ENCODE measurements at regions not wholly inside any gene's neighbourhood (a gene's known extent, or its start where the extent isn't known, plus 50 kb on each side); places are given as distances from the start of the nearest gene placed in this dataset.
A peak's percentile ranks its signal among the peaks of the same experiment; 100 is the strongest.
"Not testable (repeated sequence)": the region's sequence is repeated elsewhere in the genome, so short reads cannot be mapped to it uniquely, and the experiment has no call there.

- no peaks in the 10 kb centered on the region for H3K27me3 ChIP-seq (ENCODE audit: control insufficient read depth in 2 of 2, insufficient read depth in 1 of 2, low read length in 1 of 2)
- H3K4me1 ChIP-seq (ENCODE audit: control insufficient read depth in 2 of 2, insufficient read depth in 2 of 2, low read length in 2 of 2) = peaks cover 32 to 51% of the 10 kb centered on the region in 2 donors
- peak in 3 of 9 donors; percentile 35 to 74 (median 42) for DNase-seq (ENCODE audit: low read depth in 6 of 9, low spot score in 9 of 9)
- no peaks in the 10 kb centered on the region for H3K9me3 ChIP-seq (ENCODE audit: control insufficient read depth in 2 of 2, insufficient read depth in 1 of 2, low read length in 1 of 2)
- peak overlapping the region; percentile 5 to 19 for H3K4me3 ChIP-seq (ENCODE audit: low read length in 2 of 2)
- H3K27ac ChIP-seq (ENCODE audit: low read depth in 1 of 2, low read length in 1 of 2) = peak overlapping the region; percentile 64 to 80
- WGBS = 48% methylated on average over 8 of the region's 8 CpGs
- no peaks in the 10 kb centered on the region for H3K36me3 ChIP-seq (ENCODE audit: control insufficient read depth in 2 of 2, insufficient read depth in 2 of 2, low read length in 1 of 2)
These were observed 123.0 kb upstream of the SLC39A10 start for GRCh38 chr2:195533771-195534642.

DNA sequence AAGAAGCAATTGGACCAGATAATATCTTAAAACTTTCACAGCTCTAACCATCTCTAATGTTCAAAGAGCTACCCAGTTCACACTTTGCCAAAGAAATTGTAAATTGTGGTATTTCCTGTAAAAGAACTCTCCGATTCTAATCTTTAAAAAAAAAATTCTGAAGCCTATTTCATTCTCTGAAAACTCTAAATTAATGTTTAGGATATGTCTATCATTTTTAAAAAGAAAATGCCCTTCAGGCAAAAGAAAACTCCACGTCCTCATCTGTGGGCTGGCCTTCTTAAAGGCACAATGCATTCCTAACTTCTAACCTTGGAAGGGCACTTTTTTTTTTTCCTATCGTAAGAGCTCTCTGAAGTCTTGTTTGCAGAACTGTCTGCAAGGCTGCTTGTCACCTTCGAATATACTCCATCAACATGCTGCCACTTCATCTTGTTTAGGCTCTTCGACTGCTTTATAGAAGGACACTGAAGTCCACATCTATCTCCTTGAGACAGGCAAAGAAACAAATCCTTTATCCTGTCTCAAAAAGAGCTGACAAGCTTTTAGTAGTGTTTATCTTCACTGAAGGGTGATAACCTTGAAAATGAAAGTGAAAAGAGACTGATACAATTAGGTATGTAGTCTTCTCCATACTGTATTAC lies 124.3 kb upstream of the SLC39A10 start:
- Histone ChIP-seq H3K4me3 (ENCODE audit: low read length in 2 of 2) (peak overlapping the region; percentile 35 to 36), H3K36me3 (ENCODE audit: control insufficient read depth in 2 of 2, insufficient read depth in 2 of 2, low read length in 1 of 2) (no peaks in the 10 kb centered on the region), H3K27ac (ENCODE audit: low read depth in 1 of 2, low read length in 1 of 2) (peak overlapping the region in 1 of 2 donors; percentile 80), H3K4me1 (ENCODE audit: control insufficient read depth in 2 of 2, insufficient read depth in 2 of 2, low read length in 2 of 2) (peaks cover 29 to 40% of the 10 kb centered on the region in 2 donors), H3K27me3 (ENCODE audit: control insufficient read depth in 2 of 2, insufficient read depth in 1 of 2, low read length in 1 of 2) (no peaks in the 10 kb centered on the region), H3K9me3 (ENCODE audit: control insufficient read depth in 2 of 2, insufficient read depth in 1 of 2, low read length in 1 of 2) (no peaks in the 10 kb centered on the region)
- peak in 4 of 9 donors; percentile 37 to 80 (median 58) for DNase-seq (ENCODE audit: low read depth in 6 of 9, low spot score in 9 of 9)
- WGBS = 10% methylated on average over 5 of the region's 5 CpGs

DNA sequence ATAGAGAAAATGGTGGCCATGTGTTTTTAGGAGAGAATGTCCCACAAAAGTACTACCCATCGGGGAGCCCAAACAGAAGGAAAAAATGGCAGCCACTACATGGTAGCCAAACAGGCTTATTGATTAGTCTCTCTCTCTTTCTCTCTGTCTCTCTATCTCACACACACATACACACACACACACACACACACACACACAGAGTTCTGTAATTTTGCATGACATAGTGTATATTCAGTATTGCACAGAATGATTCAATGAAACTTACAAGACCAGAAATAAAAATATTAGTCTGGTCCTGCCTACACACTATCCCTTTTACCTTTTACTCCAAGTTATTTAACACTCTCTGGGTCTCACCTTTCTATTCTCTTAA lies 124.8 kb upstream of the SLC39A10 start:
- no peak for DNase-seq (ENCODE audit: low read depth in 6 of 9, low spot score in 9 of 9)
- Histone ChIP-seq H3K4me3 (ENCODE audit: low read length in 2 of 2) (peak overlapping the region; percentile 35 to 36), H3K36me3 (ENCODE audit: control insufficient read depth in 2 of 2, insufficient read depth in 2 of 2, low read length in 1 of 2) (no peaks in the 10 kb centered on the region), H3K27ac (ENCODE audit: low read depth in 1 of 2, low read length in 1 of 2) (peak overlapping the region in 1 of 2 donors; percentile 80), H3K4me1 (ENCODE audit: control insufficient read depth in 2 of 2, insufficient read depth in 2 of 2, low read length in 2 of 2) (peaks cover 27 to 36% of the 10 kb centered on the region in 2 donors), H3K9me3 (ENCODE audit: control insufficient read depth in 2 of 2, insufficient read depth in 1 of 2, low read length in 1 of 2) (no peaks in the 10 kb centered on the region), H3K27me3 (ENCODE audit: control insufficient read depth in 2 of 2, insufficient read depth in 1 of 2, low read length in 1 of 2) (no peaks in the 10 kb centered on the region)
- WGBS = 94% methylated on average over 1 of the region's 1 CpG

DNA sequence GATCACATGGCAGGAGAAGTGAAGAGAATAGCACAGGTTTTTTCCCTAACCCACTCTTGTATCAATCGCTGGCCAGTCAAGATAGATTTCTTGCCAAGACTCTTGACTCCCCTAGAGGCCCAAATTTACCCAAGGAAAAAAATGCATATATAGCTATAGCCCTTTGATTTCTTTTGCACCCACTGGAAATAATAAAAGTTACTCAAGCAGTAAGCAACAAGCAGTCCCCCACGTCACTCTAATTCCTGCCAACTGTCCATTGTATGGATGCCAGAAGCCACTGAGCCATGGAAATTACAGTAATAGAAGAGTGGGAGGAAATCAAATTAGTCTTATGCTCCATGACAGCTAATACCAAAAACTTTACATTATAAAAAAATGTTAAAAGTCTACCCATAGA lies 125.3 kb upstream of the SLC39A10 start:
- no peaks in the 10 kb centered on the region for H3K9me3 ChIP-seq (ENCODE audit: control insufficient read depth in 2 of 2, insufficient read depth in 1 of 2, low read length in 1 of 2)
- H3K4me1 ChIP-seq (ENCODE audit: control insufficient read depth in 2 of 2, insufficient read depth in 2 of 2, low read length in 2 of 2) = peaks cover 24 to 31% of the 10 kb centered on the region in 2 donors
- no peak for DNase-seq (ENCODE audit: low read depth in 6 of 9, low spot score in 9 of 9)
- no peaks in the 10 kb centered on the region for H3K27me3 ChIP-seq (ENCODE audit: control insufficient read depth in 2 of 2, insufficient read depth in 1 of 2, low read length in 1 of 2)
- H3K36me3 ChIP-seq (ENCODE audit: control insufficient read depth in 2 of 2, insufficient read depth in 2 of 2, low read length in 1 of 2) = no peaks in the 10 kb centered on the region
- no peak overlapping the region for H3K27ac ChIP-seq (ENCODE audit: low read depth in 1 of 2, low read length in 1 of 2)
- WGBS = 94% methylated on average over 2 of the region's 2 CpGs
- no peak overlapping the region for H3K4me3 ChIP-seq (ENCODE audit: low read length in 2 of 2)

- not testable (repeated sequence) for H3K4me1 ChIP-seq (ENCODE audit: control insufficient read depth in 2 of 2, insufficient read depth in 2 of 2, low read length in 2 of 2); H3K27ac ChIP-seq (ENCODE audit: low read depth in 1 of 2, low read length in 1 of 2); H3K36me3 ChIP-seq (ENCODE audit: control insufficient read depth in 2 of 2, insufficient read depth in 2 of 2, low read length in 1 of 2); H3K4me3 ChIP-seq (ENCODE audit: low read length in 2 of 2); H3K27me3 ChIP-seq (ENCODE audit: control insufficient read depth in 2 of 2, insufficient read depth in 1 of 2, low read length in 1 of 2); H3K9me3 ChIP-seq (ENCODE audit: control insufficient read depth in 2 of 2, insufficient read depth in 1 of 2, low read length in 1 of 2); DNase-seq (ENCODE audit: low read depth in 6 of 9, low spot score in 9 of 9)
- WGBS = 89% methylated on average over 10 of the region's 10 CpGs
These were observed 133.8 kb upstream of the SLC39A10 start for GRCh38 chr2:195523242-195523641.

DNA sequence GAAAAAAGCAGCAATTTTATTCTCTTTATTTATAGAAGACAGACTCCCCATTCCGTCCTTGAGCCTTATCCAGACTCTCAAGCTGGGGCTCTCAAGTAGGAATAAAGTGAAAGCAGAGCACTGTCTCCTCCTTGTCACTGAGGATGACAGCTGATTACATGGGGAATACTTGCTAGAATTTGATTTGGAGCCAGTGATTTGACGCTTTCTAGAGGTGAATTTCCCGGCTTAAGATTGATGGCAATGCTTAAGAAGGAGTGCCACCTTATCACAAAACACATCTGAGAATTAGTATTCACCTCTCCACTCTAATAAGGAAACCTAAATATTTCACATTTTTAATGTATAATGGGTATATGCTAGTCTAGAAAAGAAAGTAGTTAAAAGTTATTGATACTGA lies 135.4 kb upstream of the SLC39A10 start:
- Histone ChIP-seq H3K36me3 (ENCODE audit: control insufficient read depth in 2 of 2, insufficient read depth in 2 of 2, low read length in 1 of 2) (no peaks in the 10 kb centered on the region), H3K4me3 (ENCODE audit: low read length in 2 of 2) (no peak overlapping the region), H3K27ac (ENCODE audit: low read depth in 1 of 2, low read length in 1 of 2) (no peak overlapping the region), H3K9me3 (ENCODE audit: control insufficient read depth in 2 of 2, insufficient read depth in 1 of 2, low read length in 1 of 2) (peaks cover 0 to 10% of the 10 kb centered on the region in 2 donors), H3K27me3 (ENCODE audit: control insufficient read depth in 2 of 2, insufficient read depth in 1 of 2, low read length in 1 of 2) (no peaks in the 10 kb centered on the region), H3K4me1 (ENCODE audit: control insufficient read depth in 2 of 2, insufficient read depth in 2 of 2, low read length in 2 of 2) (peaks cover 0 to 9% of the 10 kb centered on the region in 2 donors)
- no peak for DNase-seq (ENCODE audit: low read depth in 6 of 9, low spot score in 9 of 9)
- WGBS = 92% methylated on average over 3 of the region's 3 CpGs

- H3K36me3 ChIP-seq (ENCODE audit: control insufficient read depth in 2 of 2, insufficient read depth in 2 of 2, low read length in 1 of 2) = no peaks in the 10 kb centered on the region
- H3K4me3 ChIP-seq (ENCODE audit: low read length in 2 of 2) = no peak overlapping the region
- H3K27ac ChIP-seq (ENCODE audit: low read depth in 1 of 2, low read length in 1 of 2) = no peak overlapping the region
- no peak for DNase-seq (ENCODE audit: low read depth in 6 of 9, low spot score in 9 of 9)
- H3K27me3 ChIP-seq (ENCODE audit: control insufficient read depth in 2 of 2, insufficient read depth in 1 of 2, low read length in 1 of 2) = no peaks in the 10 kb centered on the region
- H3K4me1 ChIP-seq (ENCODE audit: control insufficient read depth in 2 of 2, insufficient read depth in 2 of 2, low read length in 2 of 2) = peaks cover 0 to 9% of the 10 kb centered on the region in 2 donors
- peaks cover 0 to 17% of the 10 kb centered on the region in 2 donors for H3K9me3 ChIP-seq (ENCODE audit: control insufficient read depth in 2 of 2, insufficient read depth in 1 of 2, low read length in 1 of 2)
- 98% methylated on average over 5 of the region's 5 CpGs for WGBS
These were observed 136.3 kb upstream of the SLC39A10 start for GRCh38 chr2:195520671-195521155.

DNA sequence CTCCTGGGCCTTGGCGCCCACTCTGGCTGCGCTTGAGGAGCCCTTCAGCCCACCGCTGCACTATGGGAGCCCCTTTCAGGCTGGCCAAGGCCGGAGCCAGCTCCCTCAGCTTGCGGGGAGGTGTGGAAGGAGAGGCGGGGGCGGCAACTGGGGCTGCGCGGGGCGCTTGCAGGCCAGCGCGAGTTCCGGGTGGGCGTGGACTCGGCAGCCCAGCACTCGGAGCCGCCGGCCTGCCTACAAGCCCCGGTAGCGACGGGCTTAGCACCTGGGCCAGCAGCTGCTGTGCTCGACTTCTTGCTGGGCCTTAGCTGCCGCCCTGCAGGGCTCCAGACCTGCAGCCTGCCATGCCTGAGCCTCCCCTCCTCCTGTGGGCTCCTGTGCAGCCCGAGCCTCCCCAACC lies 141.5 kb upstream of the SLC39A10 start:
- peaks cover 0 to 10% of the 10 kb centered on the region in 2 donors for H3K9me3 ChIP-seq (ENCODE audit: control insufficient read depth in 2 of 2, insufficient read depth in 1 of 2, low read length in 1 of 2)

GRCh38 chr2:195514365-195514764 lies 142.7 kb upstream of the SLC39A10 start:
- no peak for DNase-seq (ENCODE audit: low read depth in 6 of 9, low spot score in 9 of 9)
- WGBS = 98% methylated on average over 2 of the region's 2 CpGs
- Histone ChIP-seq H3K9me3 (ENCODE audit: control insufficient read depth in 2 of 2, insufficient read depth in 1 of 2, low read length in 1 of 2) (peaks cover 0 to 10% of the 10 kb centered on the region in 2 donors), H3K4me1 (ENCODE audit: control insufficient read depth in 2 of 2, insufficient read depth in 2 of 2, low read length in 2 of 2) (peaks cover 0 to 3% of the 10 kb centered on the region in 2 donors), H3K27ac (ENCODE audit: low read depth in 1 of 2, low read length in 1 of 2) (no peak overlapping the region), H3K36me3 (ENCODE audit: control insufficient read depth in 2 of 2, insufficient read depth in 2 of 2, low read length in 1 of 2) (no peaks in the 10 kb centered on the region), H3K4me3 (ENCODE audit: low read length in 2 of 2) (no peak overlapping the region), H3K27me3 (ENCODE audit: control insufficient read depth in 2 of 2, insufficient read depth in 1 of 2, low read length in 1 of 2) (no peaks in the 10 kb centered on the region)

More for the DNA sequence above, 141.5 kb upstream of the SLC39A10 start:
- Histone ChIP-seq H3K36me3 (ENCODE audit: control insufficient read depth in 2 of 2, insufficient read depth in 2 of 2, low read length in 1 of 2) (no peaks in the 10 kb centered on the region), H3K4me1 (ENCODE audit: control insufficient read depth in 2 of 2, insufficient read depth in 2 of 2, low read length in 2 of 2) (peaks cover 0 to 3% of the 10 kb centered on the region in 2 donors), H3K4me3 (ENCODE audit: low read length in 2 of 2) (no peak overlapping the region), H3K27ac (ENCODE audit: low read depth in 1 of 2, low read length in 1 of 2) (no peak overlapping the region), H3K27me3 (ENCODE audit: control insufficient read depth in 2 of 2, insufficient read depth in 1 of 2, low read length in 1 of 2) (no peaks in the 10 kb centered on the region)
- no peak for DNase-seq (ENCODE audit: low read depth in 6 of 9, low spot score in 9 of 9)
- 97% methylated on average over 24 of the region's 24 CpGs for WGBS

Data from thymus (tissue), 11 donors.